Head of caudate nucleus (tissue), 42 donors: ENCODE measurements at regions not wholly inside any gene's neighbourhood (a gene's known extent, or its start where the extent isn't known, plus 50 kb on each side); places are given as distances from the start of the nearest gene placed in this dataset.

ENCODE experiments used
- DNase-seq, 42 donors: peaks; one replicate each; pipeline versions ENCODE4 v3.0.0 to v3.0.0-alpha.2; 2020 to 2021; ENCODE audit warnings: mixed read lengths in 7 of 42
- intact Hi-C: fragments of 100-400 bp; cut with DNase I; formaldehyde crosslinking; loops from one replicate; pipeline ENCODE4 v1.15.0; 2022

GRCh38 chr11:116478205-116478604 is 294.6 kb downstream of the BUD13 start:
- DNase-seq, result no peak
- intact Hi-C loops, result no loop called here

GRCh38 chr11:116473790-116474346 is 298.9 kb downstream of the BUD13 start:
- intact Hi-C loops, result no loop called here
- DNase-seq, result no peak

- DNase-seq, result no peak
- intact Hi-C loops, result no loop called here
Measured at GRCh38 chr11:116473206-116473769, 299.5 kb downstream of the BUD13 start.

- intact Hi-C loops, result no loop called here
Measured at GRCh38 chr11:116472651-116473050, 300.1 kb downstream of the BUD13 start.

GRCh38 chr11:116471608-116472256 is 301.1 kb downstream of the BUD13 start:
- intact Hi-C loops, result no loop called here
- no peak for DNase-seq

More at GRCh38 chr11:116472651-116473050, 300.1 kb downstream of the BUD13 start:
- no peak for DNase-seq

GRCh38 chr11:116468699-116469098 is 304.1 kb downstream of the BUD13 start:
- intact Hi-C loops, result no loop called here
- DNase-seq, result no peak

GRCh38 chr11:116467823-116468222 is 305.0 kb downstream of the BUD13 start:
- intact Hi-C loops, result no loop called here
- DNase-seq, result no peak

- no peak for DNase-seq
- intact Hi-C loops, result no loop called here
Measured at GRCh38 chr11:116466801-116467200, 306.0 kb downstream of the BUD13 start.

GRCh38 chr11:116466191-116466590 is 306.6 kb downstream of the BUD13 start:
- intact Hi-C loops, result no loop called here
- DNase-seq, result peak in 21 of 42 donors; percentile 15 to 60 (median 29)

GRCh38 chr11:116465056-116465455 is 307.7 kb downstream of the BUD13 start:
- DNase-seq, result peak in 33 of 42 donors; percentile 8 to 83 (median 38)
- intact Hi-C loops, result no loop called here

- peak in 34 of 42 donors; percentile 4 to 78 (median 35) for DNase-seq
Measured at GRCh38 chr11:116461789-116462188, 311.0 kb downstream of the BUD13 start.

GRCh38 chr11:116460156-116460920 is 312.4 kb downstream of the BUD13 start:
- no peak for DNase-seq
- intact Hi-C loops, result no loop called here

More at GRCh38 chr11:116461789-116462188, 311.0 kb downstream of the BUD13 start:
- intact Hi-C loops, result no loop called here

- intact Hi-C loops, result no loop called here
- DNase-seq, result no peak
Measured at GRCh38 chr11:116459185-116460045, 313.4 kb downstream of the BUD13 start.

GRCh38 chr11:116458546-116458945 is 314.2 kb downstream of the BUD13 start:
- intact Hi-C loops, result no loop called here

GRCh38 chr11:116457336-116458007 is 315.3 kb downstream of the BUD13 start:
- DNase-seq, result no peak
- intact Hi-C loops, result no loop called here

More at GRCh38 chr11:116458546-116458945, 314.2 kb downstream of the BUD13 start:
- no peak for DNase-seq

- DNase-seq, result no peak
- intact Hi-C loops, result no loop called here
Measured at GRCh38 chr11:116454951-116455350, 317.8 kb downstream of the BUD13 start.

- intact Hi-C loops, result no loop called here
Measured at GRCh38 chr11:116454020-116454645, 318.7 kb downstream of the BUD13 start.

GRCh38 chr11:116452461-116452860 is 320.3 kb downstream of the BUD13 start:
- intact Hi-C loops, result no loop called here

More at GRCh38 chr11:116454020-116454645, 318.7 kb downstream of the BUD13 start:
- peak in 41 of 42 donors; percentile 23 to 81 (median 55) for DNase-seq

More at GRCh38 chr11:116452461-116452860, 320.3 kb downstream of the BUD13 start:
- DNase-seq, result no peak
